ENCODE measurements at regions not wholly inside any gene's neighbourhood (a gene's known extent, or its start where the extent isn't known, plus 50 kb on each side); places are given as distances from the start of the nearest gene placed in this dataset.

GRCh38 chr18:61086657-61087056 is 246.6 kb upstream of the CDH20 start:
- Mint-ChIP-seq H3K4me3 (no peak overlapping the region), H3K9me3 (no peaks in the 10 kb centered on the region), H3K27ac (peak overlapping the region; percentile 23), H3K36me3 (ENCODE audit: low read depth) (no peaks in the 10 kb centered on the region), H3K27me3 (ENCODE audit: low read depth, poor library complexity) (no peaks in the 10 kb centered on the region), H3K4me1 (peaks cover 22% of the 10 kb centered on the region)
- TF ChIP-seq CTCF (IDR thresholded peaks at IDR 0.05) = no peak
- DNase-seq = no peak

GRCh38 chr18:61091379-61091778 is 241.9 kb upstream of the CDH20 start:
- no peak overlapping the region for H3K4me3 Mint-ChIP-seq
- DNase-seq = no peak
- no peak for TF ChIP-seq CTCF (IDR thresholded peaks at IDR 0.05)
- no peak overlapping the region for H3K27ac Mint-ChIP-seq
- H3K9me3 Mint-ChIP-seq = no peaks in the 10 kb centered on the region
- H3K27me3 Mint-ChIP-seq (ENCODE audit: low read depth, poor library complexity) = no peaks in the 10 kb centered on the region
- H3K36me3 Mint-ChIP-seq (ENCODE audit: low read depth) = no peaks in the 10 kb centered on the region
- peaks cover 39% of the 10 kb centered on the region for H3K4me1 Mint-ChIP-seq

- Mint-ChIP-seq H3K4me1 (peaks cover 48% of the 10 kb centered on the region), H3K27me3 (ENCODE audit: low read depth, poor library complexity) (no peaks in the 10 kb centered on the region), H3K4me3 (no peak overlapping the region), H3K27ac (no peak overlapping the region), H3K9me3 (no peaks in the 10 kb centered on the region), H3K36me3 (ENCODE audit: low read depth) (no peaks in the 10 kb centered on the region)
- no peak for DNase-seq
- TF ChIP-seq CTCF (IDR thresholded peaks at IDR 0.05) = no peak
Measured at GRCh38 chr18:61093965-61094364, 239.3 kb upstream of the CDH20 start.

GRCh38 chr18:61096226-61096625 is 237.0 kb upstream of the CDH20 start:
- H3K36me3 Mint-ChIP-seq (ENCODE audit: low read depth) = no peaks in the 10 kb centered on the region
- peak overlapping the region; percentile 23 for H3K27ac Mint-ChIP-seq
- DNase-seq = peak; percentile 4
- no peak for TF ChIP-seq CTCF (IDR thresholded peaks at IDR 0.05)
- peaks cover 48% of the 10 kb centered on the region for H3K4me1 Mint-ChIP-seq
- H3K4me3 Mint-ChIP-seq = no peak overlapping the region
- H3K27me3 Mint-ChIP-seq (ENCODE audit: low read depth, poor library complexity) = peaks cover 3% of the 10 kb centered on the region
- H3K9me3 Mint-ChIP-seq = no peaks in the 10 kb centered on the region

- no peaks in the 10 kb centered on the region for H3K27me3 Mint-ChIP-seq (ENCODE audit: low read depth, poor library complexity)
- H3K4me1 Mint-ChIP-seq = no peaks in the 10 kb centered on the region
- no peak for TF ChIP-seq CTCF (IDR thresholded peaks at IDR 0.05)
- H3K36me3 Mint-ChIP-seq (ENCODE audit: low read depth) = no peaks in the 10 kb centered on the region
- no peak overlapping the region for H3K27ac Mint-ChIP-seq
- H3K4me3 Mint-ChIP-seq = no peak overlapping the region
- no peaks in the 10 kb centered on the region for H3K9me3 Mint-ChIP-seq
- DNase-seq = no peak
Measured at GRCh38 chr18:61107113-61107512, 226.1 kb upstream of the CDH20 start.

- no peak for TF ChIP-seq CTCF (IDR thresholded peaks at IDR 0.05)
- no peak overlapping the region for H3K4me3 Mint-ChIP-seq
- H3K27ac Mint-ChIP-seq = no peak overlapping the region
- no peaks in the 10 kb centered on the region for H3K4me1 Mint-ChIP-seq
- H3K9me3 Mint-ChIP-seq = no peaks in the 10 kb centered on the region
- no peaks in the 10 kb centered on the region for H3K36me3 Mint-ChIP-seq (ENCODE audit: low read depth)
- H3K27me3 Mint-ChIP-seq (ENCODE audit: low read depth, poor library complexity) = no peaks in the 10 kb centered on the region
- DNase-seq = no peak
Measured at GRCh38 chr18:61108706-61109105, 224.5 kb upstream of the CDH20 start.
